Stimulated activated naive CD8-positive, alpha-beta T cell treated with anti-CD3 and anti-CD28 coated beads, Interleukin-15, Interleukin-2, amounts not matched to agents 100 ng/mL and 50 ng/mL, for 24 hours (primary cell): ENCODE measurements at regions not wholly inside any gene's neighbourhood (a gene's known extent, or its start where the extent isn't known, plus 50 kb on each side); places are given as distances from the start of the nearest gene placed in this dataset.

Source experiments
- H3K27ac Mint-ChIP-seq: one replicate; pipeline ENCODE4 v1.8.0; 2021; ENCODE audit warnings: mild to moderate bottlenecking, mixed read lengths
- H3K27me3 Mint-ChIP-seq: one replicate; pipeline ENCODE4 v1.8.0; 2021; ENCODE audit warnings: mixed read lengths
- H3K36me3 Mint-ChIP-seq: one replicate; pipeline ENCODE4 v1.8.0; 2021; ENCODE audit warnings: low read depth, mixed read lengths
- H3K4me1 Mint-ChIP-seq: one replicate; pipeline ENCODE4 v1.8.0; 2021; ENCODE audit warnings: low read depth, mixed read lengths
- H3K4me3 Mint-ChIP-seq: one replicate; pipeline ENCODE4 v1.8.0; 2021; ENCODE audit warnings: mild to moderate bottlenecking, mixed read lengths
- H3K9me3 Mint-ChIP-seq: one replicate; pipeline ENCODE4 v1.8.0; 2021; ENCODE audit warnings: mixed read lengths

DNA sequence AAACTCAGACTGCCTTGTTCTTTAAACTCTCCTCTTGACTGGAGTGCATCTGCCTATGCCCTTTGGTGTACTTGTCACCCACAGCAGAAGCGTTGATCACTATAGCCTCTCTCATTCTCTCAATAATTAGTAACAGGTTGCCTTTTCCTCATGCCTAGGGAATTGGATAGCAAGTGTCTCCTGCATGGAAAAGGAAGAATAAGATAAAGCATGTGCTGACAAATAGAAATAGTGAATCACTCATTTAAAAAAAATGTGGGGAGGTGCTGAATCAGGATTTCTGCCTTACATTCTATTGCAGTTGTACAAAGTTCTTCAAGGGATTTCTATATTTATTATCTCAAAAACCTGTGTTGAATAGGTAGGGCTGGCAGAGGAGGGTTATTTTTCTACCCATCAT is 323.0 kb downstream of the TXNL1 start:
- H3K4me3 Mint-ChIP-seq, result no peak overlapping the region
- no peaks in the 10 kb centered on the region for H3K27me3 Mint-ChIP-seq
- H3K4me1 Mint-ChIP-seq, result peaks cover 11% of the 10 kb centered on the region
- no peak overlapping the region for H3K27ac Mint-ChIP-seq
- H3K36me3 Mint-ChIP-seq, result no peaks in the 10 kb centered on the region
- peaks cover 4% of the 10 kb centered on the region for H3K9me3 Mint-ChIP-seq

DNA sequence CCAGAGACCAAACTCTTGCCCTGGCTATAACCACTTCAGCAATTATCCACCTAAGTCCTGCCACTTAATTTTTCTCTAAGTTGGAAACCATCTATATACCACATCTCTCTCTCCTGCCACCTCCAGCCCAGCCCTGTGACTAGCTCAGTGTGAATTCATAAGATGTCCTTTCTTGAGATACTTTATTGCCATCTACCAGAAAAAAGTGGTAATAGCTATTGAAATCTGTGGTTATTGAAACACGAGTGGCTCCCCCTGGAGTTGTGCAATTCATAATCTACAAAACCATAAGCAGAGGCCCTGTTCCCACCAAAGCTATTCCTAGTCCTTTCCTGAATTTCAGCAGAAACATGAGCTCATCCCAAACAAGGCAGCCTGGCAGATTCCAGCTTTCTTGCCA is 324.0 kb downstream of the TXNL1 start:
- Mint-ChIP-seq H3K27ac (no peak overlapping the region), H3K9me3 (peaks cover 4% of the 10 kb centered on the region), H3K4me1 (peaks cover 5% of the 10 kb centered on the region), H3K27me3 (no peaks in the 10 kb centered on the region), H3K36me3 (no peaks in the 10 kb centered on the region), H3K4me3 (no peak overlapping the region)

DNA sequence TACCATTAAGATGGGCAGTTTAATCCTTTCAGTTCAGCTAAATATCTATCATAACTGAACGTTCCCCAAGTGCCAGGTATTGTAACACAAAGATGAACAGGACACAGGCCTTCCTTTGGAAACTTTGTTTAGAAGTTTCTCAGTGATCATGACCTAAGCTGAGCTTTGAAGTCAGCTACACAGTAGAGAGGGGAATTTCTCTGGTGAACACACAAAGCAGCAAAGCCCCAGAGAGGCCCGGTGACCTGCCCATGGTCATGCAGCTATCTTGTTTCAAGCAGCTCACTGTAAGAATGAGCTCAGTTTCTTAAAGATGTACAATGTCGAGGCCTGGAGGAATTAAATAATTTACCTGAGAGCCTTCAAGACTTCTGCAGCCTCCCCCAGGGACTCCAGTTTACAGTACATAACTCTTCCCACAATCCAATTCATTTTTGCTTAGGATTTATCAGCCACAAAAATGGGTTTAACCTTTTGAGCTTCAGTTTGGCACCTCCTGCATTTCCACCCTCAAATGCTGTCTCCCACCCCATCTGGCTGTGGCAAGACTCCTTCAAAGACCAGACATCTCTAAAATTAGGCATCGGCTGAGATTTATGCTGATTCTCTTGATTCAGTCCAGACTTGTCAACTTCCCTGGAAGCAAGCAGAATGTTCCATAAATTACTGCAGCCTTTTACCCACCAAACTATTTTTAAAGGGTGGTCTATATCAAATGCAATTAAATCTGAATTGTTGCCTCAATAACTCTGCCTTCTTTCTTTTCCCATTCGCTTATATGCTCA is 325.6 kb downstream of the TXNL1 start:
- Mint-ChIP-seq H3K36me3 (no peaks in the 10 kb centered on the region), H3K27ac (no peak overlapping the region), H3K4me3 (no peak overlapping the region), H3K27me3 (no peaks in the 10 kb centered on the region), H3K4me1 (peaks cover 4% of the 10 kb centered on the region), H3K9me3 (peaks cover 4% of the 10 kb centered on the region)

DNA sequence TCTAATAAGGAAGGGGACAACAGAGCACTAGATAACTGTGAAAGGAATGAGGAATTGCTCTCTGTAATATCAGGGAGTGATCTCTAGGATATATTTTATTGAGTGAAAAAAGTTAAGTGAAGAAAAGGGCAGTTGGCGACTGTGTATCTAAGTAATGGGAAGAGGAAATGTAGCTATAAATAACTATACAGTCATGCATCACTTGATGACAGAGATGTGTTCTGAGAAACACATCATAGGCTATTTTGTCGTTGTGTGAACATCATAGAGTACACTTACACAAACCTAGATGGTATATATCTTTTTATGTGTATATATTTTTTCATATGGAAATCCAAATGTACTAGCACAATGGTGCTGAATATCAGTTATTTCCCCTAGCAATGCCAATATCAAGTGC is 329.3 kb downstream of the TXNL1 start:
- Mint-ChIP-seq H3K4me3 (no peak overlapping the region), H3K27me3 (no peaks in the 10 kb centered on the region), H3K36me3 (no peaks in the 10 kb centered on the region), H3K9me3 (peaks cover 4% of the 10 kb centered on the region), H3K27ac (no peak overlapping the region), H3K4me1 (peaks cover 4% of the 10 kb centered on the region)

DNA sequence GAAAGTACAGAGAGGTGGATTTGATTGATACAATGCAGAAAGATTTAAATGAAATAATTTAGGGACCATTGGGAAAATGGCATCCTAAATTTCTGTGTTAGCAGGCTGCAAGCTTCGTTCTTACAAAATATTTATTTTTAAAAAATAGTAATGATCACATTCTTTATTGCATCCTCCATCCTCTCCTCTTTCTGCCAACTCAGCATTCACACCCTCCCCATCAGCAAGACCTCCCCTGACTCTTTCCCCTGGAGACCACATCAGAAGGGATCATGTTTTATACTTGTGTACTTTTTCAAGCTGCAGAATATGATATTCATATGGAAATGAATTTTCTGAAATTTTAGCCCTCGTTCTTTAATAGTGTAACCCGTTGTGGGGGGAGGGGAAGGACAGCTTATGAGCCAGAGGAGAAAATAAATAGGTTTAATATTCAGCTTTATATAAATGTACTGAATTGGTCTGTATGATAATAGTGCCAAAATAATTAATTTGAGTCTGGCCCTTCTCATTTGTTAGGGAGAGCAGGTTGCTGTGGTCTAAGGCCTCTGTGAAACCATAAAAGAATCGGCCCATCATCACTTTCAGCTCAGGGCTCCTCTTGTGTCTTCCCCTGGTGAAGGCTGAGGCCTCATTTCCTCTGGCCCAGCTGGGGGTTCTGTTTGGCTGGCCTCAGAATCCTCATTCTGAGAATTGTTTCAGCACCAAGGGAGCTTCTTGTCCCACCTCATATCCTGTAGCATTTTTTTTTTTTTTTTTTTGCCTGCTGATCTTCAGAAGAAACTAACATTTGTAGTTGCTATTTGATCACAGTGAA is 330.8 kb downstream of the TXNL1 start:
- peaks cover 4% of the 10 kb centered on the region for H3K9me3 Mint-ChIP-seq
- H3K36me3 Mint-ChIP-seq, result no peaks in the 10 kb centered on the region
- no peak overlapping the region for H3K27ac Mint-ChIP-seq
- H3K4me1 Mint-ChIP-seq, result peaks cover 4% of the 10 kb centered on the region
- H3K4me3 Mint-ChIP-seq, result no peak overlapping the region
- H3K27me3 Mint-ChIP-seq, result no peaks in the 10 kb centered on the region

DNA sequence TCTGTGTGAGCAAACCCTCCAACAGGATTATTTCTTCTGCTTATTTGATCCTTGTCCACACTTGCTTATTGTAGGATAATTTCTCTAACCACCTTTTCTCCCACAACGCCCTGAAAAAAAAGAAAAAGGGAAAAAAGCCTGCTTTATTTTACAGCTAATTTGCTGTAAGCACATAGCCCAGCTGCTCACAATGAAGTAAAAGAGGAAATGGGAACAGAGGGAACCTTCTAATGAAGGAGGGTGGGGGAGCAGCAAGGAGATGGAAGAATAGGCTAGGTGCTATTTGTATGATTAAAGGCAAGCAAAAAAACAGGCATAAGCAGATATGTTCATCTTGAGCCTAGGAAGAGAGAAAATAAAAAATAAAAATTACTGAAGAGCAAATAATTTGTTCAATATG is 331.6 kb downstream of the TXNL1 start:
- H3K4me1 Mint-ChIP-seq, result peaks cover 4% of the 10 kb centered on the region
- H3K27ac Mint-ChIP-seq, result no peak overlapping the region
- no peaks in the 10 kb centered on the region for H3K27me3 Mint-ChIP-seq
- H3K9me3 Mint-ChIP-seq, result peaks cover 4% of the 10 kb centered on the region
- no peak overlapping the region for H3K4me3 Mint-ChIP-seq
- no peaks in the 10 kb centered on the region for H3K36me3 Mint-ChIP-seq

DNA sequence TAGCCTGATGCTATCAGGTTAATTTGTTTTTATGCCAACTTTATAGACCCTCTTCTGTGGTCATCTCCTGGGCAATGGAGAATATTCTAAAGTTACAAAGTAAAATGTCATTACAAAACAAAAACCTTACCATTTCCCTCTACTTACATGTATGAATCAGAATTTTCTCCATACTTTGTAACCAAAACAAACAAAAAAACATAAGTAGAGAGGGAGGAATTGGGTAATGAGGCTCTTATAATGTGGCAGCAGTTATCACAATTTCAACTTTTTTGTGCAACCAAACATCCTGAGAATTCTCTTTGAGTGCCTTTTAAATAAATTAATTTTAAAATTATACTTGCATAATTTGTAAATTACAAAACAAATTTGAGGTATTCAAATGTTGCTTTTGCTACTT is 332.8 kb downstream of the TXNL1 start:
- no peaks in the 10 kb centered on the region for H3K9me3 Mint-ChIP-seq
- H3K27ac Mint-ChIP-seq, result no peak overlapping the region
- H3K36me3 Mint-ChIP-seq, result no peaks in the 10 kb centered on the region
- no peaks in the 10 kb centered on the region for H3K27me3 Mint-ChIP-seq
- peaks cover 4% of the 10 kb centered on the region for H3K4me1 Mint-ChIP-seq
- H3K4me3 Mint-ChIP-seq, result no peak overlapping the region

DNA sequence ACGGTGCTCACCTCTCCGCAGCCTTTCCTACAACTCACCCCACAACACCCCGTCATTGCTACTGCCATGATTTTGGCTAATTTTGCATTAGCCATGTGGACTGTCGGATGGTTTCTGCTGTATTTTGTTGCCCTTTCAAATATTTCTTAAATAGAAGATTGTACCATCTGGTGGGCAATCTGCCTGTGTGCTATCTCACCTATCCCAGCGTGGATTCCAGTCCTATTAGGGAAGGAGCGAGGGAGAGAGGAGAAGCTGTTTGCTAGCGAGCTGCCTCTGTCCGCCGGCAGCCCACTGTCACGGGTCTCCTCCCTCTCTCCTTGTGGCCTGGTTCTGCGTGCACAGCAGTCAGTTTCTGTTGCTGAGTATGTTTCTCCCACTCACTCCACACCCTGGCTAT is 336.2 kb downstream of the TXNL1 start:
- Mint-ChIP-seq H3K27ac (no peak overlapping the region), H3K4me3 (no peak overlapping the region), H3K27me3 (no peaks in the 10 kb centered on the region), H3K36me3 (no peaks in the 10 kb centered on the region), H3K4me1 (no peaks in the 10 kb centered on the region), H3K9me3 (no peaks in the 10 kb centered on the region)

DNA sequence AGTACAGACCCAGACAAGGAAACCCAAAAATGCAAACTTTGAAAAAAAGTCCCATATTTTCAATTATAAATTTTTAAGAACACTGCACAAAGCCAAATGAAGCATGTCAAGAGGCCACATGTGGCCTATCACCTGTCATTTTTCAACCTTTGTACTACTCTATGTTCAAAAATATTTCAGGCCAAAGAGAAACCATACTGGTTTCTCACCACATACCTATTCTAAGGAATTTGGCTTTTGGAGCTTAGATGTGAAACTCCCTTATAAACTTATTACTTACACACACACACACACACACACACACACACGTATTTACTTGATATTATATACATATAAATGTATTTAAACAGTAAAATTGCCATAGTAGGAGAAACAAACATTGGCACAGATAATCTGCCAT is 338.7 kb downstream of the TXNL1 start:
- H3K9me3 Mint-ChIP-seq, result no peaks in the 10 kb centered on the region
- H3K36me3 Mint-ChIP-seq, result no peaks in the 10 kb centered on the region
- no peaks in the 10 kb centered on the region for H3K27me3 Mint-ChIP-seq
- H3K4me3 Mint-ChIP-seq, result no peak overlapping the region
- H3K4me1 Mint-ChIP-seq, result peaks cover 5% of the 10 kb centered on the region
- no peak overlapping the region for H3K27ac Mint-ChIP-seq

DNA sequence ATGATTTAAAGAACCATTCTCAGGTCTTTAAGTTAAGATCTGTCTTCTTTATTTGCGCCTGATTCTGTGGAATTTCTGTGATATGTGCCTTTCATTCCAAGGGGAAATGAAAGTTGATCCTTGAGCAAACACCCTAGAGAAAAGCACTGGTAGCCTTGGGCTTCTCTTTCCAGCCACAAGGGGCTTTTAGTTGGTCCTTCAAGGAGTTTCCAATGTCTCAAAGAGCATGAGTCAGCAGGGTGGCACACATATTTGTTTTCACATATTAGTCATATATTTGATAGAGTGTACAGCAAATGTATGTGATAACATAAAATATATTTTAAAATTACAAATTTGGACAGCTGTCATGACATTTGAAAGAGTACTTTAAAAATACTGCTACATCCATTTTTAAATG is 339.5 kb downstream of the TXNL1 start:
- H3K36me3 Mint-ChIP-seq, result no peaks in the 10 kb centered on the region
- H3K27me3 Mint-ChIP-seq, result no peaks in the 10 kb centered on the region
- no peak overlapping the region for H3K4me3 Mint-ChIP-seq
- H3K27ac Mint-ChIP-seq, result no peak overlapping the region
- H3K9me3 Mint-ChIP-seq, result no peaks in the 10 kb centered on the region
- H3K4me1 Mint-ChIP-seq, result peaks cover 9% of the 10 kb centered on the region

DNA sequence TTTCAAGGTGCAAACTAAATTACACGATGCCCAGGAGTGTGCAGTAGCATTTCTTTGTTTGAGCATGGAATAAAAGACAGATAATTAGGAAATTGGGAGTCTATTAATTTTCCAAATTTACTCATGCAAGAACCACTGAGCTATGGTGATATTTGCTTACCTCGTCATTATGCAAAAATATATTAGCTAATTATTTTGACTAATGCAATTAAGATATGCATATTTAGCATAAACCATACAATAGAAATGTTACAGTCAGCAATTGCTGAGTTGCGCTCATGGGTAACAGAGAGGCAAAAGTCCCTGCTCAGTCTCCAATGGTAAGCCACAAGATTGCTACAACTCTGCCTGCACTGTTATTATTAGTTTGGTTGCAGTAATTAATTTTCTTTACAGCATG is 342.0 kb downstream of the TXNL1 start:
- Mint-ChIP-seq H3K9me3 (peaks cover 5% of the 10 kb centered on the region), H3K36me3 (no peaks in the 10 kb centered on the region), H3K4me3 (no peak overlapping the region), H3K27ac (no peak overlapping the region), H3K4me1 (peaks cover 9% of the 10 kb centered on the region), H3K27me3 (no peaks in the 10 kb centered on the region)

DNA sequence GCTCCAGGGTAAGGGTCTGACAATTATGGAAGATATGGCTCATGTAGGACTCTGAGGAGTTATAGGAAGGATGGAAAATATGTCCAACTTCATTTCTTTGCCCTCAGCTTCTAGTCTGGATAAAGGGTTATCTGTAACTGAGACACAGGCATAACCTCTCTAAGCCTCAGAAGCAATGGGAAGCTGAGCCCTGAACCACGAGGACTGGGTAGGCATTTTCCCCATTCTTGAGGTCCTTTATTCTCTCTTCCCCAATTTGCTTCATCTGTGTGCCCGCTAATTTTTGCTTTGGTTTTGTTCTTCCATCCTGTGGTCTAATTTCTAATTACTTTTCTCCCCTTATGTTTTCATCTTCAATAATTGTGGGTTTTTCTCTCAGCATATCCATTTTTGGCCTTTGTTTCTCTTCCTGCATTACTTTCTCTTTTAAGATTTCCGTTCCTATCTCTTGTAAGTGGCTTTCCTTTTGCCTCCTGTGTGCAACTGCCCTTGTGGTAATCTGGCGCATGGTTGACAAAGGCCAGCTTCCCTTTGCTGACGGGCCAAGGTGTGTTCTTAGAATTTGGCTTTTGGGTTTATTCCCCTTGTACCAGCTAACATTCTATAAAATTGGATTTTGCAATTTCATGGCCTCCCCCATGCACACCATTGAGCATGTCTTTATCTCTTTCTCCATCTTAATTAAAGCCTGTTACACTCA is 343.8 kb downstream of the TXNL1 start:
- H3K36me3 Mint-ChIP-seq, result no peaks in the 10 kb centered on the region
- no peak overlapping the region for H3K4me3 Mint-ChIP-seq
- H3K4me1 Mint-ChIP-seq, result peaks cover 9% of the 10 kb centered on the region
- no peaks in the 10 kb centered on the region for H3K27me3 Mint-ChIP-seq
- H3K27ac Mint-ChIP-seq, result no peak overlapping the region
- H3K9me3 Mint-ChIP-seq, result peaks cover 5% of the 10 kb centered on the region

DNA sequence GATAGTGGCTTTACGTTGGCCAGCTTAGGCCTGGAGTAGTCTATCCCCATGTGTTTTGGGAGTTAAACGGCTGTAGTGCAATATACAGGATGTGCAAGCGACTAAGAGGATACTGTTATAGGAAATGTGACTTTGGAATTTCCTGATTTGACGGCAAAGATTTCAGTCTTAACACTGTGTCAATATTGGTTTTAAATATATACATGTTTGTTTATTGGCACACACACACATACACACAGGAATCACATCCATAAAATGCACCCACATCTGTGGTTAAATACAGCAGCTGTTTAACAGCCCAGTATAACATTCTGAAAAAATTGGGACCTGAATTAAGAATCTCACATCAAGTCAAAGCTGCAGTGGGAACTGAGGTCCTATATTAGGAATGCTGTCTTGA is 347.1 kb downstream of the TXNL1 start:
- Mint-ChIP-seq H3K4me3 (no peak overlapping the region), H3K27ac (no peak overlapping the region), H3K4me1 (peaks cover 9% of the 10 kb centered on the region), H3K27me3 (no peaks in the 10 kb centered on the region), H3K9me3 (peaks cover 5% of the 10 kb centered on the region), H3K36me3 (no peaks in the 10 kb centered on the region)

DNA sequence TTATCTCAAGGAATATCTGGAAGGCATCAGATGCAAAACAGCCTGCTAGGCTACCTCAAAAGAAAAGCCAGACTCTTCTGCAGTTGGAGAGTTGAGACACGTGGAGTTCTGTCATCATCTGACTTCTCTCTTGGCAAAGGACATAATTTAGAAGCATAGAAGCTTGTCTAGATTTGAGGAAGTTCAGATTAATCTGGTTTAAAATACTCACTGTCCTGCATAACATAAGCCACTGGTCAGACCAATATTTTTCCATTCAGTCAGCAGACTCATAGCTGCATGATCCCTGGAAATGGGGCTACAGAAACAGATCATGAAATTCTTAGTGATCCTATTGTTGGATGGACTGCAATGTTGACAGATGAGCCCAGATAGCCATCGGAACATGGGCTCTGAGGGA is 349.0 kb downstream of the TXNL1 start:
- Mint-ChIP-seq H3K4me3 (no peak overlapping the region), H3K36me3 (no peaks in the 10 kb centered on the region), H3K27me3 (no peaks in the 10 kb centered on the region), H3K4me1 (no peaks in the 10 kb centered on the region), H3K27ac (no peak overlapping the region), H3K9me3 (peaks cover 5% of the 10 kb centered on the region)

DNA sequence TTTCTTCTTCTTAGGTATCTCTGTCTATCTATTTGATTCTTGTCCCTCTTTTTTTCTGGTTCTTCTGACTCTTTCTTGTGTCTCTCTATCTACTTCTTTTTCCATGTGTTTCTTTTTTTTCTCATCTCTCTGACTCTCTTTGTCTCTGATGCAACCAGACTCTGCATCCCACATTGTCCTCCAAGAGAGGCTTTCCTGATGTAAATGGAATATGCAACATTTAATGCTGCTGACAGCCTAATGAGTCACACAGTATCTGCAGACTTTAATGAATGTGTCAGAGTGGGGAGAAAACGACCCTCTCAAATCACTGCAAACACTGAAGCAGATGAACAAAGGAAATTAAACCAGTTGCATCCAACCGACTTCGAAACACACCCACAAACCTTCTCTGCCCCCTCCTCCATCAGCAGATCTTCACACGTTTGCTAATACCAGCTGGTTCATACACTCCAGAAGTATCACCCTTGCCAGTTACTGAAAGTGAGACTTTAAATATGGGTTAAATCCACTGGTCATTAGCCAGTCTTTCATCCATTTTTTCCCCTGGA is 351.5 kb downstream of the TXNL1 start:
- Mint-ChIP-seq H3K9me3 (no peaks in the 10 kb centered on the region), H3K27me3 (no peaks in the 10 kb centered on the region), H3K4me3 (no peak overlapping the region), H3K36me3 (no peaks in the 10 kb centered on the region), H3K4me1 (no peaks in the 10 kb centered on the region), H3K27ac (no peak overlapping the region)
